ENCODE measurements at regions not wholly inside any gene's neighbourhood (a gene's known extent, or its start where the extent isn't known, plus 50 kb on each side); places are given as distances from the start of the nearest gene placed in this dataset.

DNA sequence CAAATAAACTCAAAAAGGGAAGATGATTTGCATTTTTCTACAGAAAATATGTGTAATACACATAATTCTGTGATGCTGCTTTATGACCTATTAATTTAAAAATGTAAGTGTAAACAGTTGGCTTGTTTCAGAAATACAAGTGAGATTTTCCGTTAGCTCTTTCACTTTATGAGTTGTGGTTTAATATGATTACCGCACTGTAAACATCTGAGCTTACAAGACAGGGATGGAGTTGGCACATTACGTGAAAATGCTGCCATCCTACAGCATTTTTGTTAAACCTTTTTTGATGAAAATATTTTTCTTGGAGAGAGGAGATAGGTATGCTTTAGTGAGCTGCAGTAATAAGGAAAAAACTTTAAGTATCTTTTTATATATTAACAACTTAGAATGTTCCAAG, 426.8 kb upstream of the ADAMTS5 start:
- TF ChIP-seq EZH2phosphoT487 (IDR thresholded peaks at IDR 0.05; ENCODE audit: borderline replicate concordance, low read length), result no peak
- TF ChIP-seq, protein P1, sequence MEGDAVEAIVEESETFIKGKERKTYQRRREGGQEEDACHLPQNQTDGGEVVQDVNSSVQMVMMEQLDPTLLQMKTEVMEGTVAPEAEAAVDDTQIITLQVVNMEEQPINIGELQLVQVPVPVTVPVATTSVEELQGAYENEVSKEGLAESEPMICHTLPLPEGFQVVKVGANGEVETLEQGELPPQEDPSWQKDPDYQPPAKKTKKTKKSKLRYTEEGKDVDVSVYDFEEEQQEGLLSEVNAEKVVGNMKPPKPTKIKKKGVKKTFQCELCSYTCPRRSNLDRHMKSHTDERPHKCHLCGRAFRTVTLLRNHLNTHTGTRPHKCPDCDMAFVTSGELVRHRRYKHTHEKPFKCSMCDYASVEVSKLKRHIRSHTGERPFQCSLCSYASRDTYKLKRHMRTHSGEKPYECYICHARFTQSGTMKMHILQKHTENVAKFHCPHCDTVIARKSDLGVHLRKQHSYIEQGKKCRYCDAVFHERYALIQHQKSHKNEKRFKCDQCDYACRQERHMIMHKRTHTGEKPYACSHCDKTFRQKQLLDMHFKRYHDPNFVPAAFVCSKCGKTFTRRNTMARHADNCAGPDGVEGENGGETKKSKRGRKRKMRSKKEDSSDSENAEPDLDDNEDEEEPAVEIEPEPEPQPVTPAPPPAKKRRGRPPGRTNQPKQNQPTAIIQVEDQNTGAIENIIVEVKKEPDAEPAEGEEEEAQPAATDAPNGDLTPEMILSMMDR (IDR thresholded peaks at IDR 0.05; ENCODE audit: low read depth, low read length, poor library complexity, severe bottlenecking), result no peak
- Histone ChIP-seq H3K9me2 (replicated peaks; ENCODE audit: control insufficient read depth, low read length) (no peaks in the 10 kb centered on the region), H4K20me1 (ENCODE audit: control insufficient read depth, insufficient read depth, low read depth, low read length) (no peaks in the 10 kb centered on the region), H3K27me3 (ENCODE audit: control insufficient read depth, low read length) (no peaks in the 10 kb centered on the region), H3K4me3 (ENCODE audit: low read length) (no peak overlapping the region), H3K9me3 (ENCODE audit: control insufficient read depth, insufficient read depth, low read length) (peaks cover 3% of the 10 kb centered on the region; the same call in 1 of the 2 replicates), H3K36me3 (ENCODE audit: control insufficient read depth, low read length) (no peaks in the 10 kb centered on the region), H3K79me2 (ENCODE audit: control insufficient read depth, low read length) (no peaks in the 10 kb centered on the region), H3K4me2 (ENCODE audit: low read length) (no peak overlapping the region), H3K4me1 (ENCODE audit: control insufficient read depth, low read length) (no peaks in the 10 kb centered on the region), H3K27ac (ENCODE audit: low read depth, low read length) (no peak overlapping the region), H3F3A (ENCODE audit: control insufficient read depth, insufficient read depth) (no peaks in the 10 kb centered on the region)

DNA sequence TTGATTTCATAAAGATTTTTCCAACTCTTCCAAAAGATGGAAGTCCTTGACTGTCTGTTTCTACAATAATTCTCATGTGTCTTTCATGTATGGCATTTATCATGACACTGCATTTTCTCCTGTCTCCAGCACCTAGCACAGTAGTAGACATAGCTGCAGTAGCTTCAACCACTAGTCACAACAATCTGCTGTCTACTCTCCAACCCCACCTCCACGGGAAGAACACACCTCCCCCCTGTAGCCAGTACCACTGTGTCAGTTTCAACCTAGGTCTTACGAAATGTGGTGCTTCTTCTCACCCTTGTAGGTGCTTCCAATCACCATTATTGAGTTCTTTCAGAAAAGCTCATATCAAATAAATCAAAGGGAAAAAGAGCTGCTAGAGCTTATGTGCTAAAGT, 425.1 kb upstream of the ADAMTS5 start:
- TF ChIP-seq, protein P1 (IDR thresholded peaks at IDR 0.05; ENCODE audit: low read depth, low read length, poor library complexity, severe bottlenecking), result no peak
- no peak for TF ChIP-seq EZH2phosphoT487 (IDR thresholded peaks at IDR 0.05; ENCODE audit: borderline replicate concordance, low read length)
- H3K36me3 ChIP-seq (ENCODE audit: control insufficient read depth, low read length), result no peaks in the 10 kb centered on the region
- no peak overlapping the region for H3K4me2 ChIP-seq (ENCODE audit: low read length)
- H4K20me1 ChIP-seq (ENCODE audit: control insufficient read depth, insufficient read depth, low read depth, low read length), result no peaks in the 10 kb centered on the region
- H3K9me3 ChIP-seq (ENCODE audit: control insufficient read depth, insufficient read depth, low read length), result peaks cover 3% of the 10 kb centered on the region; the same call in 1 of the 2 replicates
- H3K4me3 ChIP-seq (ENCODE audit: low read length), result no peak overlapping the region
- H3K79me2 ChIP-seq (ENCODE audit: control insufficient read depth, low read length), result no peaks in the 10 kb centered on the region
- no peak overlapping the region for H3K27ac ChIP-seq (ENCODE audit: low read depth, low read length)
- H3K9me2 ChIP-seq (replicated peaks; ENCODE audit: control insufficient read depth, low read length), result no peaks in the 10 kb centered on the region
- H3K27me3 ChIP-seq (ENCODE audit: control insufficient read depth, low read length), result no peaks in the 10 kb centered on the region
- no peaks in the 10 kb centered on the region for H3F3A ChIP-seq (ENCODE audit: control insufficient read depth, insufficient read depth)
- no peaks in the 10 kb centered on the region for H3K4me1 ChIP-seq (ENCODE audit: control insufficient read depth, low read length)

DNA sequence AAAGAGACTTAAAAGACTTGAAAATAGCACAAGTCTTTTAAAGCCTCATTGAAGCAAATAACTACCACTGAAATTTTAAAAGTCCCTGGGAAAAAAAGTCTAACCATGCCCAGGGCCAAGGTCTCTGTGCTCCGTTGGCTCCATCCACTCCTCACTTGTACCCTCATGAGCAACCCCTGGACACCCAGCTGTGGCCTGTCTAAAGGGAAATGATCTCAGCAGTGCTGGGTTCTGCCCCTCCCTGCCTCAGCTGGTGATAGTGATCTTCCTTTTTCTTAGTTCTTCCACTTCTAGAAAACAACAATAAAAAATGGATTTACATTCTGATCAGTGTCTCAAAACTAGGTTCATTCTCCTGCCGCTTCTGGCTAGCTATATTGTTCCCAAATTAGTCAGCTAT, 423.5 kb upstream of the ADAMTS5 start:
- TF ChIP-seq, protein P1 (IDR thresholded peaks at IDR 0.05; ENCODE audit: low read depth, low read length, poor library complexity, severe bottlenecking), result no peak
- TF ChIP-seq EZH2phosphoT487 (IDR thresholded peaks at IDR 0.05; ENCODE audit: borderline replicate concordance, low read length), result no peak
- no peaks in the 10 kb centered on the region for H4K20me1 ChIP-seq (ENCODE audit: control insufficient read depth, insufficient read depth, low read depth, low read length)
- no peaks in the 10 kb centered on the region for H3K9me2 ChIP-seq (replicated peaks; ENCODE audit: control insufficient read depth, low read length)
- H3K4me3 ChIP-seq (ENCODE audit: low read length), result no peak overlapping the region
- H3K4me1 ChIP-seq (ENCODE audit: control insufficient read depth, low read length), result no peaks in the 10 kb centered on the region
- H3K79me2 ChIP-seq (ENCODE audit: control insufficient read depth, low read length), result no peaks in the 10 kb centered on the region
- H3K27ac ChIP-seq (ENCODE audit: low read depth, low read length), result no peak overlapping the region
- no peaks in the 10 kb centered on the region for H3F3A ChIP-seq (ENCODE audit: control insufficient read depth, insufficient read depth)
- no peaks in the 10 kb centered on the region for H3K27me3 ChIP-seq (ENCODE audit: control insufficient read depth, low read length)
- no peaks in the 10 kb centered on the region for H3K36me3 ChIP-seq (ENCODE audit: control insufficient read depth, low read length)
- no peak overlapping the region for H3K4me2 ChIP-seq (ENCODE audit: low read length)
- H3K9me3 ChIP-seq (ENCODE audit: control insufficient read depth, insufficient read depth, low read length), result peaks cover 3% of the 10 kb centered on the region; the same call in 1 of the 2 replicates
